ENCODE measurements at regions not wholly inside any gene's neighbourhood (a gene's known extent, or its start where the extent isn't known, plus 50 kb on each side); places are given as distances from the start of the nearest gene placed in this dataset.

GRCh38 chr15:98391568-98391967 lies 256.8 kb upstream of the IGF1R start:
- FAIRE-seq: no peak

GRCh38 chr15:98393471-98393870 lies 254.9 kb upstream of the IGF1R start:
- no peak for FAIRE-seq

- FAIRE-seq: no peak
Measured at GRCh38 chr15:98394546-98394945, 253.8 kb upstream of the IGF1R start.

- no peak for FAIRE-seq
Measured at GRCh38 chr15:98395974-98396610, 252.2 kb upstream of the IGF1R start.

GRCh38 chr15:98397419-98397818 lies 250.9 kb upstream of the IGF1R start:
- FAIRE-seq: no peak

- no peak for FAIRE-seq
Measured at GRCh38 chr15:98398056-98398455, 250.3 kb upstream of the IGF1R start.

- FAIRE-seq: no peak
Measured at GRCh38 chr15:98398886-98399285, 249.5 kb upstream of the IGF1R start.

- no peak for FAIRE-seq
Measured at GRCh38 chr15:98400120-98400519, 248.2 kb upstream of the IGF1R start.

- FAIRE-seq: no peak
Measured at GRCh38 chr15:98401029-98401428, 247.3 kb upstream of the IGF1R start.

GRCh38 chr15:98402486-98402885 lies 245.9 kb upstream of the IGF1R start:
- FAIRE-seq: no peak

- FAIRE-seq: no peak
Measured at GRCh38 chr15:98403169-98403568, 245.2 kb upstream of the IGF1R start.

- FAIRE-seq: no peak
Measured at GRCh38 chr15:98403569-98403968, 244.8 kb upstream of the IGF1R start.

GRCh38 chr15:98405013-98405412 lies 243.3 kb upstream of the IGF1R start:
- FAIRE-seq: no peak

GRCh38 chr15:98408231-98408630 lies 240.1 kb upstream of the IGF1R start:
- FAIRE-seq: no peak

GRCh38 chr15:98410328-98410727 lies 238.0 kb upstream of the IGF1R start:
- FAIRE-seq: no peak

- no peak for FAIRE-seq
Measured at GRCh38 chr15:98412852-98413251, 235.5 kb upstream of the IGF1R start.

- no peak for FAIRE-seq
Measured at GRCh38 chr15:98413933-98414546, 234.3 kb upstream of the IGF1R start.

GRCh38 chr15:98416222-98416855 lies 232.0 kb upstream of the IGF1R start:
- FAIRE-seq: no peak

GRCh38 chr15:98417346-98417745 lies 231.0 kb upstream of the IGF1R start:
- FAIRE-seq: no peak

GRCh38 chr15:98418122-98418521 lies 230.2 kb upstream of the IGF1R start:
- FAIRE-seq: no peak

- FAIRE-seq: no peak
Measured at GRCh38 chr15:98419173-98419780, 229.1 kb upstream of the IGF1R start.

- FAIRE-seq: no peak
Measured at GRCh38 chr15:98420837-98421236, 227.5 kb upstream of the IGF1R start.

GRCh38 chr15:98421419-98422129 lies 226.8 kb upstream of the IGF1R start:
- FAIRE-seq: no peak

GRCh38 chr15:98422130-98422478 lies 226.2 kb upstream of the IGF1R start:
- FAIRE-seq: no peak

All from A204.1 (cell line).